ENCODE measurements at regions not wholly inside any gene's neighbourhood (a gene's known extent, or its start where the extent isn't known, plus 50 kb on each side); places are given as distances from the start of the nearest gene placed in this dataset.
"Not testable (repeated sequence)": the region's sequence is repeated elsewhere in the genome, so short reads cannot be mapped to it uniquely, and the experiment has no call there.

GRCh38 chr18:39611381-39612100 is 2045.9 kb upstream of the CELF4 start:
- no peak for DNase-seq

GRCh38 chr18:39607034-39607433 is 2041.4 kb upstream of the CELF4 start:
- no peak for DNase-seq

- DNase-seq: no peak
Observed at GRCh38 chr18:39604836-39605235, 2039.2 kb upstream of the CELF4 start.

GRCh38 chr18:39602131-39602530 is 2036.5 kb upstream of the CELF4 start:
- DNase-seq: no peak

- no peak for DNase-seq
Observed at GRCh38 chr18:39600894-39601293, 2035.3 kb upstream of the CELF4 start.

- DNase-seq: no peak
Observed at GRCh38 chr18:39599251-39599650, 2033.7 kb upstream of the CELF4 start.

- DNase-seq: no peak
Observed at GRCh38 chr18:39596891-39597290, 2031.3 kb upstream of the CELF4 start.

- DNase-seq: no peak
Observed at GRCh38 chr18:39596221-39596620, 2030.6 kb upstream of the CELF4 start.

GRCh38 chr18:39594206-39594605 is 2028.6 kb upstream of the CELF4 start:
- no peak for DNase-seq

- no peak for DNase-seq
Observed at GRCh38 chr18:39591649-39592048, 2026.1 kb upstream of the CELF4 start.

GRCh38 chr18:39589496-39589895 is 2023.9 kb upstream of the CELF4 start:
- no peak for DNase-seq

GRCh38 chr18:39587586-39587985 is 2022.0 kb upstream of the CELF4 start:
- DNase-seq: no peak

GRCh38 chr18:39586741-39587140 is 2021.1 kb upstream of the CELF4 start:
- DNase-seq: no peak

- no peak for DNase-seq
Observed at GRCh38 chr18:39574897-39575296, 2009.3 kb upstream of the CELF4 start.

- no peak for DNase-seq
Observed at GRCh38 chr18:39571511-39571910, 2005.9 kb upstream of the CELF4 start.

- DNase-seq: not testable (repeated sequence)
Observed at GRCh38 chr18:39565551-39566230, 2000.1 kb upstream of the CELF4 start.

GRCh38 chr18:39564716-39565115 is 1999.1 kb upstream of the CELF4 start:
- no peak for DNase-seq

- DNase-seq: no peak
Observed at GRCh38 chr18:39561126-39561525, 1995.5 kb upstream of the CELF4 start.

- no peak for DNase-seq
Observed at GRCh38 chr18:39558658-39559057, 1993.1 kb upstream of the CELF4 start.

- no peak for DNase-seq
Observed at GRCh38 chr18:39555496-39555895, 1989.9 kb upstream of the CELF4 start.

- no peak for DNase-seq
Observed at GRCh38 chr18:39550701-39551100, 1985.1 kb upstream of the CELF4 start.

GRCh38 chr18:39549144-39549543 is 1983.5 kb upstream of the CELF4 start:
- no peak for DNase-seq

GRCh38 chr18:39531659-39532058 is 1966.1 kb upstream of the CELF4 start:
- no peak for DNase-seq

GRCh38 chr18:39529358-39529757 is 1963.8 kb upstream of the CELF4 start:
- no peak for DNase-seq

- no peak for DNase-seq
Observed at GRCh38 chr18:39527465-39527864, 1961.9 kb upstream of the CELF4 start.
